HG03460 (cell line): ENCODE measurements at regions not wholly inside any gene's neighbourhood (a gene's known extent, or its start where the extent isn't known, plus 50 kb on each side); places are given as distances from the start of the nearest gene placed in this dataset.
"Not testable (repeated sequence)": the region's sequence is repeated elsewhere in the genome, so short reads cannot be mapped to it uniquely, and the experiment has no call there.

Source experiments
- ATAC-seq: cut with Tn5 transposase; IDR thresholded peaks from one replicate; pipeline ENCODE4 v1.9.1; 2021; ENCODE audit not compliant: unreplicated experiment

DNA sequence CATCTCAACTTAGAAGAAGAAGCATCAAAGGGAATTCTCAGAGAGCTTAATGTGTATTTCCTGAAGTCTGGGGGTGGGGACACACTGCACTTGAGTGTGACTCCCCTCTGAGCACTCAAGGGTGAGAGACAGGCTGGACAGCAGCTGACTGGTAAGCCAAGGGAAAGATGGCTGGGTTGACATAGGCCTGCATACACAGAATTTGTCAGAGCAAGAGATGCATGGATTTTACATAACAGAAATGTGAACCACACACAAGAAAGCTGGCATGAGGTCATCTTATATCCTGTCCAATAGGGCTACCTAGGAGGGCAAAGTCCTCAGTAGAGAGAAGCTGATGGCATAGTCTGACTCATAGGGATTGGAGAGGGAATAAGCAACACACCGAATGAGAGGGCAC lies 114.3 kb upstream of the EPB41L4A start:
- ATAC-seq = no peak

DNA sequence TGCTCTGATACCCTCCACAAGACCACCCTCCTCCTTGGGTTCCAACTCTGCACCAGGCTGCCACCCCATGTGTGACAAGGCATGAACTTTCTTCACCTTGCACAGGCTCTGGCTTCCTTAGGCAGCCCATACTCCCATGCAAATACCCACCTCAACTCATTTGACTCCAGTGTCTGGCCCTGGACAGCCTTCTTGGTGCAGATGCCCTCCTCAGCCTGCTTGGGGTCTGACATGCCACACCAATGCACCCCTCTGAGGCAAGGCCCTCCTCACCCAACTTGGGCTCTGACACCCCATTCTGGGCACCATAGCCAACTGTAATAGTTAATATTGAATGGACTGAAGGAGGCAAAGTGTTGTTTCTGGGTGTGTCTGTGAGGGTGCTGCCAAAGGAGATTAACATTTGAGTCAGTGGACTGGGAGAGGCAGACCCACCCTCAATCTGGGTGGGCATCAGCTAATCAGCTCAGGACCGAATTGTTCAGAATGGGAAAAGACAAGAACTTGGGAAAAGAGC lies 115.0 kb upstream of the EPB41L4A start:
- ATAC-seq = no peak

DNA sequence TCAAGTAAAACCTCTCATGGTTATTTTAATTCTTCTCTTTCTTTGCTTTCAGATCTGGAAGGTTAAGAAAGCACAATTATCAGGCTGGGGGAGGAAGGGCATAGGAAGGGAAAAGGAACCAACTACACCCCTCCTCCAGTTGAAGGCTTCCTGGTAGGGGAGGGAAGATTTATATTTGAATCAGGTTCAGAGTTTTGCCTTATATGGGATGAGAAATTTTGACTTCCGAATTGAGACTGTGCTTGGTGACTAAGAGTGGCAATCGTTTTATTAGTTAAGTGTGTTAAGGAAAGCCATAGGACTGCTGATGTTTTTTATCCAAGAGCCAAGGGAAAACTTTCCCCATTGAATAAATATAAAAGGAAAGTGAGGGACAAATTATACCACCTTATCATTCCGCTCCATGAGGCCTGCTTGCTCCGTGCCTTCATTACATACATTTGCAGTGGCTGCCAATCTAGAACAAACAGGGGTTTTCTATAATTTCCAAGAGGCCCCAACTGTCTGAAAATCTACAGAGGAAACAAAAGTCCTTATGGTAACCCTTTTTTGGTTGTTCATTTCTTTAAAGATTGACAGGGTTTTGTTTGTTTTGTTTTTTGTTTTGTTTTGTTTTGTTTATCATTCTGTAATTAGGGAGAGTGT lies 115.7 kb upstream of the EPB41L4A start:
- no peak for ATAC-seq

DNA sequence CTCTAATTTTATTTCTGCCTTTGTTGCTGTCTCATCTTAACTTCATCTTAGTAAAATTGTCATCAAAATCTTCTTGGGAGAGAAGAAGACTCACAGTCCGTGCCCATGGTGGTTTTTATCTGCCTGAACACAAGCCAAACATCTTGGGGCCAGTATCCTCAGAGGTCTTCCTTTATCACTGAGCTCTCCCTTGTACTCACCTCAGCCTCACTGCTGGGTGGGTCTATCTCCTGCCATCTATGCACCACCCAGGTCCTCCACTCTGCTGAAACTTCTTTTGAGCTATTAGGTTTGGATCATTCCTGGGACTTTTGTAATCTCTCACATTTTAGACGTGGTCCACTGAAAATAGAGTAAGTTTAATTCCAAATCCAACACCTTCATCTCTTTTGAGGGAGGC lies 116.3 kb upstream of the EPB41L4A start:
- no peak for ATAC-seq

DNA sequence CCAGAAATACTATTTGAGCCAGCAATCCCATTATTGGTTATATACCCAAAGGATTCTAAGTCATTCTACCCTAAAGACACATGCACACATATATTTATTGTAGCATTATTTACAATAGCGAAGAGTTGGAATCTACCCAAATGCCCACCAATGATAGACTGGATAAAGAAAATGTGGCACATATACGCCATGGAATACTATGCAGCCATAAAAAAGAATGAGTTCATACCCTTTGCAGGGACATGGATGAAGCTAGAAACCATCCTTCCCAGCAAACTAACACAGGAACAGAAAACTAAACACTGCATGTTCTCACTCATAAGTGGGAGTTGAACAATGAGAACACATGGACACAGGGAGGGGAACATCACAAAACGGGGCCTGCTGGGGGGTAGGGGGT lies 125.5 kb upstream of the EPB41L4A start:
- not testable (repeated sequence) for ATAC-seq

DNA sequence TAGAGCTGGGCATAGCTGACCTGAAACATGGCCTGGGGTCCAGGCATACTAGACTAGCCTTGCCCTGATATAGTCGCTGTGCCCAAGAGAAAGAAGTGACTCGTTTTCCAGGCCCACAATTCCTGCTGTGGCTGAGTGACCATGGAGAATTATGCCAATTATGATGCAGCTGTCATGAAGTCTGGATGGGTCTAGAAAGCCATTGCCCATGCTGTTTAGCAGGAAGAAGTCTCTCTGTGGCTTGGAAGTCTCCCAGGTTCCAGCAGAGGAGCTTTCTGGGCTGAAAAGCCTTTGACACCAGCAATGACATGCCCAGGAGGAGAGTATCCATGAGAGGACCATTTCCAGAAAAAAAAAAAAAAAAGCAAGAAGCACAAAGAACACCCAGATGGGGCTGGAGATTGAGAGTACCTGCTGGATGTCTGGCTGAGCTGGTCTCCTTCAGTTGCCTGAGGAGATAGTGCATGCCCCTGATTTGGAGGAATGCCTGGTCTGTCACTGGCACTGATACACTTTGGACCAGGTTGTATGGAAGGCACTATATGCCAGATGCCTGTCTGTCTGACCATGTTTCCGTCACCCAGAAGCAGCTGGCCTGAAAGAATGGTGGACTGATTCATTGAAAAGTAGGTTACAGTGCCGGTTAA lies 128.0 kb upstream of the EPB41L4A start:
- no peak for ATAC-seq

DNA sequence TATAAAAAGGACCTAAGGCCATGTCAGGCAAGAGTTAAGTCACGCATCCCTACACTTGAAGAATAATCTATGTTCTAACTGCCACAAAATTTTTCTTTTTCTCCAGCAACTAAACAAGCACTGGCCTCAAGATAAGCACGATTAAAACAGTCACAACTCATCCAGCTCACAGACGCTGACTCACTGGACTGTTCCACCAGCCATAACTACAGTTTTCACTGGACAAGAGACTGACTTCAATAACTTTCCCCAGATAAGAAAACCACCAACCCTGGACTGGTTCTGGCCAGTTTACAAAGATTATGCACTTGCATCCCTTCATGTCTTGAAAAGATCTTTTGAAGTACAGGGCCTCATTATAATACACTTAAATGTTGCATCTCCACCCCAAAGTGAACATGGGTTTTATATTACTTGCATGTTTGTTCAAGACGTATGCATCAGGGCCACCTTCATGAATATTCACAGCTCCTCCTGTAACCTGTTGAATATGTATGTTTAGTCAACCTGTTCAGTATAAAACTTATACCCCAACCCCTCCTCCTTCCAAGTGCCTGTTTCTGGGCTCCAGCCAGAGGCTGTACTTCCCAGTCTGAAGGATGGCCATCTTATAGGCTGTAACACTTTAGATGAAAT lies 129.3 kb upstream of the EPB41L4A start:
- ATAC-seq = no peak

DNA sequence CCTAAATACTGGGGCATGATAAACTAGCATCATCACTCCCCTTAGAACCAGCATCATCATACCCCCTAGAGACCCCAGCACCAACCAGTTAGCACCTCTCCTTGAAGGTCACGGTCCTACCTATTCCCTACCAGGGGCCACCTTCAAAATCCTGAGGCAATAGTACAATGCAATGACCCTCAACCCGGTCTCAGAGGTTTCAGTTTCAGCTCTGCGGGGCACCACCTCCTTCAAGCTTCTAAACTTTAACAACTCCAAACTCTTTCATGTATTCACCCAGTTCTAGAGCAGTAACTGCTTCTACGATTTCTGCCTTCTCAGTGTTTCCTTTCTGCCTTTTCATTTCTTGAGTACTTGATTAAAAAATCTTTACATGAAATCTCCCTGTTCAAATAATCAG lies 130.1 kb upstream of the EPB41L4A start:
- ATAC-seq = no peak

DNA sequence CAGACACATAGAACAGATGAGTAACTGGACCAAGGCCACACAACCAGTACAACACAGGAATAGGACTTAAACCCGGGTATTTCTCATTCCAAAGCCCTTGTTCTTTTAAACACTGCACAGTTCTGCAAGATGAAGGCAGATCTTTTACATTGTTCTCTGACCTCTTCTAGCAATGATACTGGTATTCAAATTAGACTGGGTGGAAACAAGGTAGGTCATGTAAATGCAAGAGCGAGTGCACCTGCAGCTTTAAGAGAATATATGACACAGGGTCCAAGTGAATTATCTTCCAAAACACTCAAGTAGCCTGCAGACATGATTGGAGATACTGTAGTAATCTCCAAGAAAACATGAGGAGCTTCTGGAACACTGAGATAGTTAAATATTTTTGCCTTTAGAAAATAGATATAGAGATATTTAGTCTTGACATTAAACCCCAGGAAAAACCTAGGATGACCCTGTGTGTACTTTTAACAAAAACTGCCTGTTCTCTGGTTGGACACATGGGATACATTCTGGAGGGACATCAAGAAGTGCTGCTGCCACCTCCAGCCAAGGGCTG lies 130.6 kb upstream of the EPB41L4A start:
- ATAC-seq = no peak

DNA sequence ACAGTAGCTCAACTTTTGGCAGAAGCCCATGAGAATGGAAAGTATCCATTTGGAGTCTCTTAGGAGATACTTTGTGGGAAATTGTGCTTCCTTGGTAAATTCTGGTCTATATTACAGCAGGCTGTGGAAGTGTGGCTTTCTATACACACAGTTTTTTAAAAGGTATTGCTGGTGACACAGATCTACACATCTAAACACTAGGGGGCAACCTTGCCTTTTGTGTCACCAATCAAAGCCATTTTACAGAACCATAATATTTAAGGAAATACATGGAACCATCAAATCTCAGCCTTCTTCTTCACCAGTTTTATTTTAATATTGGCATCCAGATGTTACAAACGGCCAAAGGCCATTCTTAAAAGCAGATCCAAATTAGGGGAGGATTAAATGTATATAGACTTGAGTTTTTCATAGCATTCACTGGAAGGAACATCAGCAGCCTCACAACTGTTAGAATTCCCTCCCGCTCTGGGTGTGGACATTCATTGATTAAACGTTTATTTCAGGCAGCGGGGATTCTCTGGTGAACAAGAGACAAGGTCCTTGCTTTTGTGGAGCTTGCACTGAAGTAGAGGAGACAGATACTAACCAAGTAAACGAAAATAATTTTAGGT lies 132.4 kb upstream of the EPB41L4A start:
- peak; percentile 53 for ATAC-seq

DNA sequence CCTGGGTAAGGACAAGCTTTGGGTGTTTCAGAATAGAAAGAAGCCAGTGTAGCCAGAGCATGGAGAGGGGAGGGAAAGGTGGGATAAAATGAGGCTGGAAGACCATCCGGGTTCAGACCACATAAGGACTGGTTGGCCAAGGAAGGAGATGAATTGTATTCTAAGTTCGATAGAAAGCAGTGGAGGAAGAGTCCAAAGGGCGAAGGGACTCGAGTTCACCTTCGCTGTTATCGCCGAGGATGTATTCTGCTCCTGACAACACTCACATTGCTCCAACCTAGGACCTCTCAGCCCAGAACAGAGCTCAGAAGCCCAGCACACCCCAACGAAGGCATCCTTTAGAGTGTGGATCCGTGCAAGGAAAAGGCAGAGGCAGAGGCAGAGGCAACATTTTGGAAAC lies 133.1 kb upstream of the EPB41L4A start:
- ATAC-seq = no peak

DNA sequence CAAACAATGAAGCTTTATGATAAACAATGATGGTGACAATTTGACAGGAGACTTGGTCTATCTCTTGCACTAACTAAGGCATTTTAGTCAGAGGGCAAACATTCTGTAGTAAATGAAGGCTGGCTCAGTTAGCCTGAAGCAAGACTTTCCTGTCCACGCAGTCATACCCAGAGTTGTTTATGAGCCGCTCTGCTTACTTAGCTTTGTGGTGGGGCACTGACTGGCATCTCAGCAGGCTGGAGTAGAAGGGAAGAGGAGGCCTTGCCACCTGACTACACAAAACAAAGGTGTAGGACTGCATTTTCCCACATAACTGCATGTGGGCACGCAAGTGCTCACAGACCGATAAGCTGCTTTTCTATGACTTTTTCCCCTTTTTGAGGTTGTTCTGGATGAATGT lies 133.7 kb upstream of the EPB41L4A start:
- ATAC-seq = no peak

DNA sequence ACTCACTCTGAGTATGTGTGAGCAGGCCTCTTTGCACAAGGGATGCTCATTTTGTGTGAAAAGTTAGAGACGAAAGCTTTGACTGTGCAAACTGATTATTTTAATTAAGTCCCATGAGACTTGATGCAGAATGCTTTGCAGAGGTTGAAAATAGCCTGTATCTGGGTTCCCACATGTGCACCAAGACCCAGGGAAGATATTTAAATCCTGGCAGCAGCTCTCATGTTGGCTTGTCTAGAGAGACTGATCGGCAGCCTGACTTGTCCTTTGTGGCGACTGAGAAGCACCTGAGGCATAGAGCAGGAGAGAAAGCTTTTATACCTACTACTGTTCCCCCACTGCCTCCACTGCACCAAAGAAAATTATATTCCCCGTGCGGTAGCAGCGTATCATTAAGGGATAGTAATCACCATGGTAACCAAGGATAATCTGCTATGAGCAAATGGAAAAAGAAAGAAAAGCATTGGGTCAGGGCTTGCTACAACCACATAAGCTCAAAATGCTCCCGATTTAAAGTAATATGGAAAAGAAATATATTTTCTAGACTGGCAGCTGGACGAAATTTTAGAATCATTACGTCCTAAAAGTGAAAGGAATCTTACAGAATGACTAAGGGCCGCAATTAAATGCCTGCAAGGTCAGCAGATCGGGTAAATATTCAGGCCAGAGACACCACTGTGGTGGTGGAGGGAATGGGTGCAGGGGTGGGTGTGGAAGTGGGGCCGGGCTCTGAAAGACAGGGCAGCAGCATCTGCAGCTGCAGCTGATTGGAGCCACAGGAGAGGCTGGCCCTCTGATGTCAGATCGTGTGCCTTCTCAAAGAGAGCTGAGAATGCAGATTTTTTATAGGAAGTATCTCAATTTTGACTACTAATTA lies 135.3 kb upstream of the EPB41L4A start:
- no peak for ATAC-seq

DNA sequence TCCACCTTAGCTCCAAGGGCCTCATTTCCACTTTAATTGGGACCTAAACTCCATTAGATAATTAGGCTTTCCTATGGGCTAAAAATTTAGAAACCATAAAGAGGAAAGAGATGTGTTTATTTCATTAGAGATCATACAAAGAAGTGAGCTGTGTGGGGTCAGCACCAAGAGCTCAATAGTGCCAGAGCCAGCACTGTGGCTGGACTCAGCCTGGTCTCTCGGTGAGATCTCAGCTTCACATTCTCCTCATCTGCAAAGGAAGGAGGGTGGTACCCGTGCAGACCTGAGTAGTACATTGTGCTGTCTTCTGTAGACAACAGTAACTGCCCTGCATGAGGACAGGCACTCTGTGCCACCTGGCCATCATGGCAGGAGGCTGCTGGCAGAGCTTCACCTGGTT lies 136.1 kb upstream of the EPB41L4A start:
- no peak for ATAC-seq

DNA sequence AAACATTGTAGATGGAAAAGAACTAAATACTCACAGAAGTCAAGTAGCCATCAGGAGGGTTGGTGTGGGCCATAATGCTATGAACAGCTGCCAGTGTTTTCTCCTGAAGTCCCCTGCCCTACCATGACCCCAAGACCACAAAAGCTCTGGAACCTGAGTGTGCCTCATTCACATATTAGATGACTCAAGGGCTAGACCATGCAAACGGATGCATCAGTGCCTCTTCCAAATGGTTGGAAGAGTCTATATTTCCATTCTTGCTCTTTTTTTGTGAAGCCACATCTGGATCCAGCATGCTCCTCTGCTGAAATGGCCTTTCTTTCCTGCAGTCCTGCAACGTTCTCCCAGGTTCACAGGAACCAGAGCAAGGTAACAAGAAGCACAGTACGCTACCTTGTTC lies 136.6 kb upstream of the EPB41L4A start:
- no peak for ATAC-seq

DNA sequence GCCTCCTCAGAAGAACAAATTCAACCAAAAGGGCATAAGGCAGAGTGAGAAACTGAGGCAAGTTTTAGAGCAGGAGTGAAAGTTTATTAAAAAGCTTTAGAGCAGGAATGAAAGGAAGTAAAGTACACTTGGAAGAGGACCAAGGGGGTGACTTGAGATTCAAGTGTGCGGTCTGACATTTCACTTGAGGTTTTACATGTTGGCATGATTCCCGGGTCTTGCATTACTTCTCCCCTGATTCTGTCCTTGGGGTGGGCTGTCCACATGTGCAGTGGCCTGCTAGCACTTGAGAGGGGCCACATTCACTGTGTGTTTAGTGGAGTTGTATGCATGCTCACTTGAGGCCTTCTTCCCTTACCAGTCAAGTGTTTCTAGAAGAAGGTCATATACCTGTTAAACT lies 140.4 kb upstream of the EPB41L4A start:
- ATAC-seq = not testable (repeated sequence)

DNA sequence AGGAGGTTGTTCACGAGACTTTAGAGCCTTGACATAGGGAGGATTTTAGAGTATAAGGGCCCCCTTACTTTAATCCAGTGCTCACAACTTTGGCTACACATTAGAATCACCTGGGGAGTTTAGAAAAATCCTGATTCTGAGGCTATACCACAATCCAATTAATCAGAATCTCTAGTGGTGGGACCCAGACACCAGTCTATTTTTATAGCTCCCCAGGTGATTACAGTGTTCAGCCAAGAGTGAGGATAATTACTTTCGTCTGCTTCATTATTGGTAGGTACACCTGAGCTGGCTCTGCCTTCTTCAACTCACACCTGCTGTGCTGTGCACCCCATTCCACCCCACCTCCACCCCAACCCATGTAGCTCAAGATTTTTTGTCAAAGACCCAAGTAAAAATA lies 141.3 kb upstream of the EPB41L4A start:
- ATAC-seq = no peak

DNA sequence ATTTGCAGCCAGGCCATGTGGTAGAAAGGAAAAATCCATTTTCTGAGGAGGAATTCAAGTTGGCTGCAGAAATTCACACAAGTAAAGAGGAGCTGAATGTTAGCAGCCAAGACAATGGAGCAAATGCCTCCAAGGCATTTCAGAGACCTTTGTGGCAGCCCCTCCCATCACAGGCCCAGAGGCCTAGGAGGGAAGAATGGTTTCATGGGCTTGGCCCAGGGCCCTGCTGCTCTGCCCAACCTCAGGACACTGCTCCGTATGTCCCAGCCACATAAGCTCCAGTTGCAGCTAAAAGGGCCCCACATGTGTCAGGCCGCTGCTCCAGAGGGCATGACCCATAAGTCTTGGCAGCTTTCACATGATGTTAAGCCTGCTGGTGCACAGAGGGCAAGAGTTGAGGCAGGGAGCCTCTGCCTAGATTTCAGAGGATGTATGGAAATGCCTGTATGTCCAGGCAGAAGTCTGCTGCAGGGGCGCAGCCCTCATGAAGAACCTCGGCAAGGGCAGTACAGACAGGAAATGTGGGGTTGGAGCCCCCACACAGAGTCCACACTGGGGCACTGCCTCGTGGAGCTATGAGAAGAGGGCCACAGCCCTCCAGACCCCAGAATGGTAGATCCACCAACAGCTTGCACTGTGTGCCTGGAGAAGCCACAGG lies 144.2 kb upstream of the EPB41L4A start:
- ATAC-seq = no peak

DNA sequence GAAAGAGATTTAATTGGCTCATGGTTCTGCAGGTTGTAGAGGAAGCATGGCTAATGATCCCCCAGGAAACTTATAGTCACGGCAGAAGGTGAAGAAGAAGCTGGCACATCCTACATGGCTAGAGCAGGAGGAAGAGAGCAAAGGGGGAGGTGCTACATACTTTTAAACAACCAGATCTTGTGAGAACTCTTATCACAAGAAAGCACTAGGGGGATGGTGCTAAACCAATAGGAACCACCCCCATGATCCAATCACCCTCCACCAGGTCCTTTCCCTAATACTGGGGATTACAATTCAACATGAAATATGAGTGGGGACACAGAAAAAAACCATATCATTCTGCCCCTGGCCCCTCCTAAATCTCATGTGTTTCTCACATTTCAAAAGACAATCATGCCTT lies 147.2 kb upstream of the EPB41L4A start:
- no peak for ATAC-seq

DNA sequence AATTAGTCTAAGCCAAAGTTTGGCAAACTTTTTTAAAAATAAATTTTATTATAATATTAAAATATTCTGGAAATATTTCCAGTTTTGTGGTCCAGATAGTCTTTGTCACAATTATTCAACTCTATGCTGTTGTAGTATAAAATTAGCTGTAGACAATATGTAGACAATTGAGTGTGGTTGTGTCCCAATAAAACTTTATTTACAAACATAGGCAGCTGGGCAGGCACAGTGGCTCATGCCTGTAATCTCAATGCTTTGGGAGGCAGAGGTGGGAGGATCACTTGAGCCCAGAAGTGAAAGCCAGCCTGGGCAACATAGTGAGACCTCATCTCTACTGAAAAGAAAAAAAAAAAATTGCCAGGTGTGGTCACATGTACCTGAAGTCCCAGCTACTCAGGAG lies 150.5 kb upstream of the EPB41L4A start:
- no peak for ATAC-seq
